ENCODE measurements at regions not wholly inside any gene's neighbourhood (a gene's known extent, or its start where the extent isn't known, plus 50 kb on each side); places are given as distances from the start of the nearest gene placed in this dataset.

DNA sequence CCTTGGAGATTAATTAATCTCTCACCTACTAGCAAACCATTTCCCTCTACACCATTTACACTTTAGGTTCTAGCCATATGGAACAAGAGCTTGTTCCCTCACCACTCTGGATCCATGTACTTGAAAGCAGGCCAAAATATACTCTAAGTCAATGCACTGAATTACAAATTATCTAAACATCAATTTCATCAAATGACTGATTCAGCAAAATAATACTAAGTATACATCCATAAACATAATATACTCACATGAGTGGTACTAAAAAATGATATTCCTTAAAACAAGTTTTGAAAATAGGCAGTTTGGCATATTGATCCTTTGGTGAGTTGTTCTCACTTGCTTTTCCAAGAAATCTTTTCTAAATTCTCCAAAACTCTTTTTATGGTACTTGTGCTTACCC, 459.7 kb upstream of the ZNF385D start:
- Histone ChIP-seq H2BK12ac (ENCODE audit: low read length) (no peak overlapping the region), H3K27ac (replicated peaks; ENCODE audit: low read length) (no peak overlapping the region), H3K4me3 (ENCODE audit: low read length in 2 of 2) (no peak overlapping the region)

GRCh38 chr3:22216601-22217000, 465.6 kb upstream of the ZNF385D start:
- Histone ChIP-seq H3K14ac (ENCODE audit: low read length) (no peak overlapping the region), H2BK5ac (ENCODE audit: low read length) (no peak overlapping the region), H3K9ac (ENCODE audit: low read depth, low read length, poor library complexity) (no peak overlapping the region), H3K23ac (ENCODE audit: low read depth, low read length, poor library complexity) (no peak overlapping the region), H3K4me2 (ENCODE audit: insufficient read depth, low read length, poor library complexity, severe bottlenecking) (no peak overlapping the region), H2BK15ac (ENCODE audit: low read length) (no peak overlapping the region), H3K27me3 (ENCODE audit: control insufficient read depth in 3 of 3, insufficient read depth in 3 of 3, low read depth in 1 of 3, low read length in 3 of 3) (no peaks in the 10 kb centered on the region), H3K36me3 (replicated peaks in 1 of 2; ENCODE audit: control insufficient read depth in 2 of 2, insufficient read depth in 2 of 2, low read length in 2 of 2) (no peaks in the 10 kb centered on the region), H3K79me1 (ENCODE audit: low read depth, low read length) (no peaks in the 10 kb centered on the region), H2AK5ac (ENCODE audit: low read depth, low read length) (no peak overlapping the region), H4K8ac (ENCODE audit: low read depth, low read length) (no peak overlapping the region), H3K4me1 (ENCODE audit: control insufficient read depth in 2 of 2, insufficient read depth in 1 of 2, low read depth in 1 of 2, low read length in 2 of 2) (no peaks in the 10 kb centered on the region), H2BK120ac (ENCODE audit: low read depth, low read length) (no peak overlapping the region), H3K4me3 (ENCODE audit: low read length in 2 of 2) (no peak overlapping the region), H2AFZ (ENCODE audit: low read length) (no peak overlapping the region), H4K91ac (ENCODE audit: low read depth, low read length, poor library complexity) (no peak overlapping the region), H3K27ac (replicated peaks; ENCODE audit: low read length) (no peak overlapping the region), H3K18ac (ENCODE audit: low read length) (no peak overlapping the region), H3K9me3 (replicated peaks in 1 of 2; ENCODE audit: control insufficient read depth in 2 of 2, insufficient read depth in 1 of 2, low read depth in 1 of 2, low read length in 2 of 2) (no peaks in the 10 kb centered on the region), H3K4ac (ENCODE audit: low read length) (no peak overlapping the region), H2BK12ac (ENCODE audit: low read length) (no peak overlapping the region)
- DNase-seq (ENCODE audit: low spot score): no peak
- WGBS, 2 donors (ENCODE audit: extremely low coverage in 2 of 2, insufficient read length in 2 of 2, insufficient replicate concordance in 1 of 2): no CpG with 5 or more reads among the region's 3 CpGs

More for the DNA sequence above, 459.7 kb upstream of the ZNF385D start:
- Histone ChIP-seq H3K4ac (ENCODE audit: low read length) (no peak overlapping the region), H2AK5ac (ENCODE audit: low read depth, low read length) (no peak overlapping the region), H3K27me3 (ENCODE audit: control insufficient read depth in 3 of 3, insufficient read depth in 3 of 3, low read depth in 1 of 3, low read length in 3 of 3) (no peaks in the 10 kb centered on the region), H4K8ac (ENCODE audit: low read depth, low read length) (no peak overlapping the region), H3K36me3 (replicated peaks in 1 of 2; ENCODE audit: control insufficient read depth in 2 of 2, insufficient read depth in 2 of 2, low read length in 2 of 2) (no peaks in the 10 kb centered on the region), H3K4me1 (ENCODE audit: control insufficient read depth in 2 of 2, insufficient read depth in 1 of 2, low read depth in 1 of 2, low read length in 2 of 2) (no peaks in the 10 kb centered on the region), H4K91ac (ENCODE audit: low read depth, low read length, poor library complexity) (no peak overlapping the region), H3K9me3 (replicated peaks in 1 of 2; ENCODE audit: control insufficient read depth in 2 of 2, insufficient read depth in 1 of 2, low read depth in 1 of 2, low read length in 2 of 2) (no peaks in the 10 kb centered on the region), H2BK120ac (ENCODE audit: low read depth, low read length) (no peak overlapping the region), H3K9ac (ENCODE audit: low read depth, low read length, poor library complexity) (no peak overlapping the region), H3K79me1 (ENCODE audit: low read depth, low read length) (no peaks in the 10 kb centered on the region), H3K4me2 (ENCODE audit: insufficient read depth, low read length, poor library complexity, severe bottlenecking) (no peak overlapping the region), H2BK5ac (ENCODE audit: low read length) (no peak overlapping the region), H3K18ac (ENCODE audit: low read length) (no peak overlapping the region), H3K23ac (ENCODE audit: low read depth, low read length, poor library complexity) (no peak overlapping the region), H2BK15ac (ENCODE audit: low read length) (no peak overlapping the region), H3K14ac (ENCODE audit: low read length) (no peak overlapping the region), H2AFZ (ENCODE audit: low read length) (no peak overlapping the region)
- no peak for DNase-seq (ENCODE audit: low spot score)

GRCh38 chr3:22225161-22225560, 474.2 kb upstream of the ZNF385D start:
- Histone ChIP-seq H2BK5ac (ENCODE audit: low read length) (no peak overlapping the region), H3K4me2 (ENCODE audit: insufficient read depth, low read length, poor library complexity, severe bottlenecking) (peak overlapping the region; percentile 11), H3K4me1 (ENCODE audit: control insufficient read depth in 2 of 2, insufficient read depth in 1 of 2, low read depth in 1 of 2, low read length in 2 of 2) (peaks cover 0 to 4% of the 10 kb centered on the region in 2 donors), H2AFZ (ENCODE audit: low read length) (no peak overlapping the region), H3K27ac (replicated peaks; ENCODE audit: low read length) (no peak overlapping the region), H3K27me3 (ENCODE audit: control insufficient read depth in 3 of 3, insufficient read depth in 3 of 3, low read depth in 1 of 3, low read length in 3 of 3) (no peaks in the 10 kb centered on the region), H3K14ac (ENCODE audit: low read length) (no peak overlapping the region), H3K4me3 (ENCODE audit: low read length in 2 of 2) (no peak overlapping the region), H3K36me3 (replicated peaks in 1 of 2; ENCODE audit: control insufficient read depth in 2 of 2, insufficient read depth in 2 of 2, low read length in 2 of 2) (no peaks in the 10 kb centered on the region), H3K79me1 (ENCODE audit: low read depth, low read length) (no peaks in the 10 kb centered on the region), H2BK120ac (ENCODE audit: low read depth, low read length) (no peak overlapping the region), H3K9ac (ENCODE audit: low read depth, low read length, poor library complexity) (no peak overlapping the region), H3K18ac (ENCODE audit: low read length) (no peak overlapping the region), H3K9me3 (replicated peaks in 1 of 2; ENCODE audit: control insufficient read depth in 2 of 2, insufficient read depth in 1 of 2, low read depth in 1 of 2, low read length in 2 of 2) (peaks cover 0 to 1% of the 10 kb centered on the region in 2 donors), H2BK15ac (ENCODE audit: low read length) (no peak overlapping the region), H3K23ac (ENCODE audit: low read depth, low read length, poor library complexity) (no peak overlapping the region), H4K8ac (ENCODE audit: low read depth, low read length) (no peak overlapping the region), H2AK5ac (ENCODE audit: low read depth, low read length) (no peak overlapping the region), H2BK12ac (ENCODE audit: low read length) (no peak overlapping the region), H3K4ac (ENCODE audit: low read length) (no peak overlapping the region), H4K91ac (ENCODE audit: low read depth, low read length, poor library complexity) (no peak overlapping the region)
- WGBS, 2 donors (ENCODE audit: extremely low coverage in 2 of 2, insufficient read length in 2 of 2, insufficient replicate concordance in 1 of 2): no CpG with 5 or more reads among the region's 7 CpGs
- DNase-seq (ENCODE audit: low spot score): no peak

DNA sequence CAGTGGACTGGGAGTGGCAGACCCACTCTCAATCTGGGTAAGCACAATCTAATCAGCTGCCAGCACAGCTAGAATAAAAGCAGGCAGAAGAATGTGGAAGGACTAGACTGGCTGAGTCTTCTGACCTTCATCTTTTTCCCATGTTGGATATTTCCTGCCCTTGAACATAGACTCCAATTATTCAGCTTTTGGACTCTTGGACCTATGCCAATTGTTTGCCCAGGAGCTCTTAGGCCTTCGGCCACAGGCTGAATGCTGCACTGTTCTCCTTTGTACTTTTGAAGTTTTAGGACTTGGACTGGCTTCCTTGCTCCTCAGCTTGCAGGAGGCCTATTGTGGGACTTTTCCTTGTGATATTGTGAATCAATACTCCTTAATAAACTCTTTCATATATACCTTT, 477.7 kb upstream of the ZNF385D start:
- no peak for DNase-seq (ENCODE audit: low spot score)
- no peak overlapping the region for H3K14ac ChIP-seq (ENCODE audit: low read length)

More for the DNA sequence above, 477.7 kb upstream of the ZNF385D start:
- Histone ChIP-seq H2BK5ac (ENCODE audit: low read length) (no peak overlapping the region), H4K91ac (ENCODE audit: low read depth, low read length, poor library complexity) (no peak overlapping the region), H3K4me3 (ENCODE audit: low read length in 2 of 2) (no peak overlapping the region), H3K9me3 (replicated peaks in 1 of 2; ENCODE audit: control insufficient read depth in 2 of 2, insufficient read depth in 1 of 2, low read depth in 1 of 2, low read length in 2 of 2) (peaks cover 0 to 1% of the 10 kb centered on the region in 2 donors), H3K36me3 (replicated peaks in 1 of 2; ENCODE audit: control insufficient read depth in 2 of 2, insufficient read depth in 2 of 2, low read length in 2 of 2) (no peaks in the 10 kb centered on the region), H4K8ac (ENCODE audit: low read depth, low read length) (no peak overlapping the region), H3K4me2 (ENCODE audit: insufficient read depth, low read length, poor library complexity, severe bottlenecking) (no peak overlapping the region), H3K4me1 (ENCODE audit: control insufficient read depth in 2 of 2, insufficient read depth in 1 of 2, low read depth in 1 of 2, low read length in 2 of 2) (peaks cover 0 to 4% of the 10 kb centered on the region in 2 donors), H3K18ac (ENCODE audit: low read length) (no peak overlapping the region), H2BK15ac (ENCODE audit: low read length) (no peak overlapping the region), H2BK12ac (ENCODE audit: low read length) (no peak overlapping the region), H2BK120ac (ENCODE audit: low read depth, low read length) (no peak overlapping the region), H2AFZ (ENCODE audit: low read length) (no peak overlapping the region), H3K23ac (ENCODE audit: low read depth, low read length, poor library complexity) (no peak overlapping the region), H2AK5ac (ENCODE audit: low read depth, low read length) (no peak overlapping the region), H3K9ac (ENCODE audit: low read depth, low read length, poor library complexity) (no peak overlapping the region), H3K79me1 (ENCODE audit: low read depth, low read length) (no peaks in the 10 kb centered on the region), H3K27me3 (ENCODE audit: control insufficient read depth in 3 of 3, insufficient read depth in 3 of 3, low read depth in 1 of 3, low read length in 3 of 3) (no peaks in the 10 kb centered on the region), H3K4ac (ENCODE audit: low read length) (no peak overlapping the region), H3K27ac (replicated peaks; ENCODE audit: low read length) (no peak overlapping the region)
- no CpG with 5 or more reads among the region's 1 CpG for WGBS, 2 donors (ENCODE audit: extremely low coverage in 2 of 2, insufficient read length in 2 of 2, insufficient replicate concordance in 1 of 2)
